Mesothelial cell of epicardium (in vitro differentiated cells): ENCODE measurements at regions not wholly inside any gene's neighbourhood (a gene's known extent, or its start where the extent isn't known, plus 50 kb on each side); places are given as distances from the start of the nearest gene placed in this dataset.
"Not testable (repeated sequence)": the region's sequence is repeated elsewhere in the genome, so short reads cannot be mapped to it uniquely, and the experiment has no call there.

Source experiments
- DNase-seq, 2 experiments: peaks; one replicate each; pipeline ENCODE4 v3.0.0; 2021; ENCODE audit warnings: low spot score in 2 of 2; ENCODE audit not compliant: unreplicated experiment in 2 of 2
- H3K27ac Mint-ChIP-seq: 2 replicates; pipeline ENCODE4 v1.8.0; 2021; ENCODE audit warnings: mixed read lengths
- H3K27me3 Mint-ChIP-seq: 2 replicates; pipeline ENCODE4 v1.8.0; 2021; ENCODE audit warnings: low read depth, mixed read lengths
- H3K36me3 Mint-ChIP-seq: 2 replicates; pipeline ENCODE4 v1.8.0; 2021; ENCODE audit warnings: mixed read lengths
- H3K4me1 Mint-ChIP-seq: 2 replicates; pipeline ENCODE4 v1.8.0; 2021; ENCODE audit warnings: mixed read lengths
- H3K4me3 Mint-ChIP-seq: 2 replicates; pipeline ENCODE4 v1.8.0; 2021; ENCODE audit warnings: mild to moderate bottlenecking, moderate library complexity, mixed read lengths
- H3K9me3 Mint-ChIP-seq: 2 replicates; pipeline ENCODE4 v1.8.0; 2021; ENCODE audit warnings: mixed read lengths
- CTCF ChIP-seq: fragments of 200-600 bp; sonication (generic); IDR thresholded peaks from one replicate; pipeline ENCODE4 v1.5.0; 2021; ENCODE audit warnings: antibody characterized with exemption; ENCODE audit not compliant: unreplicated experiment

GRCh38 chr15:91414124-91414523 is 314.1 kb downstream of the SV2B start:
- no peak for DNase-seq
- no peaks in the 10 kb centered on the region for H3K36me3 Mint-ChIP-seq
- peaks cover 6% of the 10 kb centered on the region for H3K4me1 Mint-ChIP-seq
- H3K27me3 Mint-ChIP-seq: peaks cover 2% of the 10 kb centered on the region
- H3K27ac Mint-ChIP-seq: no peak overlapping the region
- no peak overlapping the region for H3K4me3 Mint-ChIP-seq
- peaks cover 22% of the 10 kb centered on the region for H3K9me3 Mint-ChIP-seq
- no peak for TF ChIP-seq CTCF

- H3K27ac Mint-ChIP-seq, DNase-seq, H3K27me3 Mint-ChIP-seq, H3K4me3 Mint-ChIP-seq, H3K36me3 Mint-ChIP-seq, H3K4me1 Mint-ChIP-seq: not testable (repeated sequence)
- H3K9me3 Mint-ChIP-seq: peaks cover 22% of the 10 kb centered on the region
Measured at GRCh38 chr15:91415258-91415657, 315.2 kb downstream of the SV2B start.

- H3K36me3 Mint-ChIP-seq: no peaks in the 10 kb centered on the region
- DNase-seq: no peak
- H3K9me3 Mint-ChIP-seq: peaks cover 11% of the 10 kb centered on the region
- H3K4me3 Mint-ChIP-seq: no peak overlapping the region
- H3K27me3 Mint-ChIP-seq: peaks cover 33% of the 10 kb centered on the region
- H3K27ac Mint-ChIP-seq: no peak overlapping the region
- no peaks in the 10 kb centered on the region for H3K4me1 Mint-ChIP-seq
- no peak for TF ChIP-seq CTCF
Measured at GRCh38 chr15:91420689-91421088, 320.6 kb downstream of the SV2B start.

GRCh38 chr15:91422797-91423196 is 322.7 kb downstream of the SV2B start:
- H3K36me3 Mint-ChIP-seq: no peaks in the 10 kb centered on the region
- TF ChIP-seq CTCF: no peak
- peaks cover 31% of the 10 kb centered on the region for H3K27me3 Mint-ChIP-seq
- no peaks in the 10 kb centered on the region for H3K4me1 Mint-ChIP-seq
- peaks cover 10% of the 10 kb centered on the region for H3K9me3 Mint-ChIP-seq
- no peak for DNase-seq
- H3K27ac Mint-ChIP-seq: no peak overlapping the region
- H3K4me3 Mint-ChIP-seq: no peak overlapping the region

GRCh38 chr15:91424001-91424400 is 323.9 kb downstream of the SV2B start:
- H3K27ac Mint-ChIP-seq: no peak overlapping the region
- no peak for TF ChIP-seq CTCF
- no peaks in the 10 kb centered on the region for H3K36me3 Mint-ChIP-seq
- H3K4me3 Mint-ChIP-seq: no peak overlapping the region
- no peaks in the 10 kb centered on the region for H3K4me1 Mint-ChIP-seq
- H3K27me3 Mint-ChIP-seq: peaks cover 31% of the 10 kb centered on the region
- no peaks in the 10 kb centered on the region for H3K9me3 Mint-ChIP-seq
- DNase-seq: no peak

GRCh38 chr15:91426412-91426811 is 326.4 kb downstream of the SV2B start:
- no peak overlapping the region for H3K27ac Mint-ChIP-seq
- H3K27me3 Mint-ChIP-seq: peaks cover 31% of the 10 kb centered on the region
- no peaks in the 10 kb centered on the region for H3K9me3 Mint-ChIP-seq
- TF ChIP-seq CTCF: no peak
- H3K36me3 Mint-ChIP-seq: no peaks in the 10 kb centered on the region
- H3K4me1 Mint-ChIP-seq: no peaks in the 10 kb centered on the region
- no peak overlapping the region for H3K4me3 Mint-ChIP-seq
- no peak for DNase-seq
